MM.1S (cell line): ENCODE measurements at regions not wholly inside any gene's neighbourhood (a gene's known extent, or its start where the extent isn't known, plus 50 kb on each side); places are given as distances from the start of the nearest gene placed in this dataset.

ENCODE experiments used
- DNase-seq: peaks from one replicate; pipeline ENCODE4 v3.0.0-alpha.2; 2015
- H2AFZ ChIP-seq: fragments of 300-600 bp; sonication (generic); 2 replicates; pipeline ENCODE4 v1.6.0; 2016; ENCODE audit warnings: antibody characterized with exemption, low read length
- H3F3A ChIP-seq: fragments of 300-600 bp; sonication (generic); 2 replicates; pipeline ENCODE4 v1.6.1; 2016; ENCODE audit warnings: mild to moderate bottlenecking, antibody characterized with exemption, low read length, moderate library complexity, mixed read lengths; ENCODE audit not compliant: insufficient read depth
- H3K27ac ChIP-seq: fragments of 300-600 bp; sonication (generic); 2 replicates; pipeline ENCODE4 v1.5.1; 2016; ENCODE audit warnings: mild to moderate bottlenecking, low read length
- H3K27me3 ChIP-seq: fragments of 300-600 bp; sonication (generic); replicated peaks from 2 replicates; pipeline ENCODE4 v1.6.0; 2016; ENCODE audit warnings: low read length; ENCODE audit not compliant: insufficient read depth
- H3K36me3 ChIP-seq: fragments of 300-600 bp; sonication (generic); replicated peaks from 2 replicates; pipeline ENCODE4 v1.6.1; 2016; ENCODE audit warnings: mild to moderate bottlenecking, low read length, mixed read lengths; ENCODE audit not compliant: insufficient read depth
- H3K4me1 ChIP-seq: fragments of 300-600 bp; sonication (generic); 2 replicates; pipeline ENCODE4 v1.6.1; 2016; ENCODE audit warnings: low read length, mixed read lengths
- H3K4me2 ChIP-seq: fragments of 300-600 bp; sonication (generic); 2 replicates; pipeline ENCODE4 v1.6.0; 2016; ENCODE audit warnings: low read depth, low read length
- H3K4me3 ChIP-seq: fragments of 300-600 bp; sonication (generic); 2 replicates; pipeline ENCODE4 v1.5.1; 2016; ENCODE audit warnings: low read length, mixed read lengths
- H3K79me2 ChIP-seq: fragments of 300-600 bp; sonication (generic); 2 replicates; pipeline ENCODE4 v1.6.1; 2016; ENCODE audit warnings: mixed run types, low read length, mixed read lengths
- H3K9ac ChIP-seq: fragments of 300-600 bp; sonication (generic); 2 replicates; pipeline ENCODE4 v1.6.1; 2016; ENCODE audit warnings: low read length, mixed read lengths
- H3K9me2 ChIP-seq: fragments of 300-600 bp; sonication (generic); replicated peaks from 2 replicates; pipeline ENCODE4 v1.6.1; 2016; ENCODE audit warnings: mild to moderate bottlenecking, low read length, mixed read lengths; ENCODE audit not compliant: insufficient read depth
- H3K9me3 ChIP-seq: fragments of 300-600 bp; sonication (generic); replicated peaks from 2 replicates; pipeline ENCODE4 v1.6.1; 2016; ENCODE audit warnings: mild to moderate bottlenecking, low read length, mixed read lengths; ENCODE audit not compliant: insufficient read depth
- H4K20me1 ChIP-seq: fragments of 300-600 bp; sonication (generic); 2 replicates; pipeline ENCODE4 v1.6.1; 2016; ENCODE audit warnings: mild to moderate bottlenecking, low read length, moderate library complexity, mixed read lengths; ENCODE audit not compliant: insufficient read depth
- EZH2 ChIP-seq: fragments of 300-600 bp; sonication (generic); optimal IDR thresholded peaks from 2 replicates; pipeline ENCODE3; 2017; ENCODE audit warnings: low read depth, mild to moderate bottlenecking, antibody characterized with exemption, low read length, mixed read lengths
- EZH2phosphoT487 ChIP-seq: fragments of 300-600 bp; sonication (generic); IDR thresholded peaks from 2 replicates; pipeline ENCODE4 v1.6.1; 2018; ENCODE audit warnings: antibody characterized with exemption, low read length
- TF ChIP-seq, protein P1 (sequence below): fragments of 300-600 bp; sonication (generic); IDR thresholded peaks from 2 replicates; pipeline ENCODE4 v1.5.1; 2016; ENCODE audit warnings: antibody characterized with exemption, low read length, mixed read lengths

DNA sequence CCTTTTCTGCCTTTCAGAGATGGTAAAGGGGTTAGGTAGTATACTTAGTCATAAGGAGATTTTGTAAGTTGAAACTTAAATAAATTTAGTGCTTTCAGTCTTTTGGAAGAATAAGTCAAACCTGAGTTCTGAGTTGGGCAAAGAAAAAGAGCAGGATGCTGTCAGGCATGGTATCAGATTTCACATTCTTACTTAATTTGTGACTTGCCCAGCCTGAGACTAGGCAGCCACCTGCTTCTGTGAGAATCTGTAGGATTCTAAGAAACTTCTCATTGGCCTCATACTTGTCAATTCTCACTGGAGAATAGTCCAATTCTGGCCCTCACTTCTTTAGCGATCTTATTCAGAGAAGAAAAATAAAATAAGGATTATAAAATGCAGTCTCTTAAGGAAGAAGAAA lies 577.5 kb downstream of the DIPK2A start:
- DNase-seq = peak; percentile 73
- no peaks in the 10 kb centered on the region for H3K36me3 ChIP-seq
- peak overlapping the region; percentile 7; the same call in 1 of the 2 replicates for H3K27ac ChIP-seq
- peaks cover 8% of the 10 kb centered on the region for H3F3A ChIP-seq
- no peaks in the 10 kb centered on the region for H3K27me3 ChIP-seq
- TF ChIP-seq, protein P1, sequence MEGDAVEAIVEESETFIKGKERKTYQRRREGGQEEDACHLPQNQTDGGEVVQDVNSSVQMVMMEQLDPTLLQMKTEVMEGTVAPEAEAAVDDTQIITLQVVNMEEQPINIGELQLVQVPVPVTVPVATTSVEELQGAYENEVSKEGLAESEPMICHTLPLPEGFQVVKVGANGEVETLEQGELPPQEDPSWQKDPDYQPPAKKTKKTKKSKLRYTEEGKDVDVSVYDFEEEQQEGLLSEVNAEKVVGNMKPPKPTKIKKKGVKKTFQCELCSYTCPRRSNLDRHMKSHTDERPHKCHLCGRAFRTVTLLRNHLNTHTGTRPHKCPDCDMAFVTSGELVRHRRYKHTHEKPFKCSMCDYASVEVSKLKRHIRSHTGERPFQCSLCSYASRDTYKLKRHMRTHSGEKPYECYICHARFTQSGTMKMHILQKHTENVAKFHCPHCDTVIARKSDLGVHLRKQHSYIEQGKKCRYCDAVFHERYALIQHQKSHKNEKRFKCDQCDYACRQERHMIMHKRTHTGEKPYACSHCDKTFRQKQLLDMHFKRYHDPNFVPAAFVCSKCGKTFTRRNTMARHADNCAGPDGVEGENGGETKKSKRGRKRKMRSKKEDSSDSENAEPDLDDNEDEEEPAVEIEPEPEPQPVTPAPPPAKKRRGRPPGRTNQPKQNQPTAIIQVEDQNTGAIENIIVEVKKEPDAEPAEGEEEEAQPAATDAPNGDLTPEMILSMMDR = no peak
- TF ChIP-seq EZH2phosphoT487 (no peak), EZH2 (no peak)
- no peak overlapping the region for H3K4me3 ChIP-seq
- peak overlapping the region; percentile 19; the same call in 1 of the 2 replicates for H3K4me2 ChIP-seq
- H3K9me3 ChIP-seq = no peaks in the 10 kb centered on the region
- peaks cover 28% of the 10 kb centered on the region for H3K4me1 ChIP-seq
- no peaks in the 10 kb centered on the region for H3K9me2 ChIP-seq
- H2AFZ ChIP-seq = no peak overlapping the region
- no peak overlapping the region for H3K9ac ChIP-seq
- no peaks in the 10 kb centered on the region for H4K20me1 ChIP-seq
- H3K79me2 ChIP-seq = no peaks in the 10 kb centered on the region

DNA sequence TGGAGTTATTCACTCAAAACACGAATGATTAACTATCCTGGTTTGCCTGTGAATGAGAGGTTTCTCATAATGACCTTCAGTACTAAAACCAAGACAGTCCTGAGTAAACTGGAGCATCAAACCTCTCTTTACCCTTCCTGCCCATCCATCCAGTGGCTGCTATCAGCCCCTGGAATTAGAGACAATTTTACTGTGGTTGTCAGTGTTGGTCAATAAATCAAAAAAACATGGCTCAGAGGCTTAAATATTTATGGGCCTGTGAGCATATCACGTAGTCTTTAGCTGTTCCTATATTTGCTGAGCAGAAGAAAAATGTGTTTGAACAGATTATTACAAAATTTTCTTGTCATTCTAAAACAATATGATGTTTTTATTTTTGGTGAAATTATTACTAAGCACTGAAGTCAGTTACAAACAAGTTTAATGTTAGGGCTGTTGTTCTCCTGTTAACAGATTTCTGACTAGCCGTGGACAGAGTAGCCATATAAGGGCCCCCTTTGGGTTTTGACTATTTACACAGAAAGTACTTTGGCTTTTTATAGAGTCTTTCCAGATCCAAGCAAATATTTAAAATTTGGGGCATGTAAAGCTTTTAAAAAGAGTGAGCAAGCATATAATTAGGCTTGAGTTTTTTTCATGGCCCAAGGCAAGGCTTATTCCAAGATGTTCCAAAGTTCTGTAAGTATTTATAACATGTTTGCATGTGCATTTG lies 580.9 kb downstream of the DIPK2A start:
- no peak for DNase-seq
- no peak overlapping the region for H3K9ac ChIP-seq
- no peaks in the 10 kb centered on the region for H3K9me2 ChIP-seq
- H3K4me1 ChIP-seq = peaks cover 25% of the 10 kb centered on the region
- peaks cover 4% of the 10 kb centered on the region for H3F3A ChIP-seq
- no peak for TF ChIP-seq EZH2
- no peak for TF ChIP-seq EZH2phosphoT487
- TF ChIP-seq, protein P1 = no peak
- no peak overlapping the region for H2AFZ ChIP-seq
- no peaks in the 10 kb centered on the region for H3K27me3 ChIP-seq
- H4K20me1 ChIP-seq = no peaks in the 10 kb centered on the region
- no peak overlapping the region for H3K4me3 ChIP-seq
- no peaks in the 10 kb centered on the region for H3K9me3 ChIP-seq
- H3K27ac ChIP-seq = no peak overlapping the region
- no peaks in the 10 kb centered on the region for H3K36me3 ChIP-seq
- no peaks in the 10 kb centered on the region for H3K79me2 ChIP-seq
- H3K4me2 ChIP-seq = no peak overlapping the region

DNA sequence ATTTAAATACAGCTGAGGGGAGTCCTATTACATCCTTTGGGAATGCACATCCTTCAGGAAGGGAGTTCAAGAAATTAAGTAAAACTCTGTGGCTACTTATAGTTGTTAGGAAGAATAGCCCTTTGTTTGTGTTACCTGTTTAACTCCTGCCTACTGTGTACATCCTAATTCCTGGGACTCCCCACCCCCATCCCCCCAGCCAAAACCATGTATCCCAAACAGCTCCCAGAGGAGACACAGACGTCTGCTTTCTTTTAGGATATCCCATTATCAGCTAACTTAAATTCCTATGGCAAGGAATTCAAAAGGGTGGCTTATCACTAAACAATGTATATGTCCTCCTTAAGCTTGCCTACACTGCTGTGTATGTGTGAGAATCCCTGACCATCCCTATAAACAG lies 581.7 kb downstream of the DIPK2A start:
- DNase-seq = no peak
- Histone ChIP-seq H2AFZ (no peak overlapping the region), H3K79me2 (no peaks in the 10 kb centered on the region), H3K4me3 (no peak overlapping the region), H3K36me3 (no peaks in the 10 kb centered on the region), H3K27me3 (no peaks in the 10 kb centered on the region), H3K9me3 (no peaks in the 10 kb centered on the region), H3K4me2 (no peak overlapping the region), H3K9me2 (no peaks in the 10 kb centered on the region), H3K9ac (no peak overlapping the region), H4K20me1 (no peaks in the 10 kb centered on the region), H3F3A (peaks cover 4% of the 10 kb centered on the region), H3K4me1 (peaks cover 21% of the 10 kb centered on the region), H3K27ac (no peak overlapping the region)
- no peak for TF ChIP-seq EZH2phosphoT487
- TF ChIP-seq EZH2 = no peak
- TF ChIP-seq, protein P1 = no peak
